ENCODE measurements at regions not wholly inside any gene's neighbourhood (a gene's known extent, or its start where the extent isn't known, plus 50 kb on each side); places are given as distances from the start of the nearest gene placed in this dataset.

GRCh38 chr13:97702614-97703013, 250.9 kb upstream of the IPO5 start:
- intact Hi-C loops (cut with micrococcal nuclease): no loop called here
- no peak for ATAC-seq
- no peak for DNase-seq

- ATAC-seq (no peak), DNase-seq (no peak)
- intact Hi-C loops (cut with micrococcal nuclease): no loop called here
Measured at GRCh38 chr13:97710797-97711196, 242.7 kb upstream of the IPO5 start.

- no peak for ATAC-seq
- DNase-seq: no peak
- intact Hi-C loops (cut with micrococcal nuclease): no loop called here
Measured at GRCh38 chr13:97712770-97713169, 240.7 kb upstream of the IPO5 start.

- intact Hi-C loops (cut with micrococcal nuclease): no loop called here
- DNase-seq: no peak
- ATAC-seq: no peak
Measured at GRCh38 chr13:97715763-97716162, 237.7 kb upstream of the IPO5 start.

GRCh38 chr13:97716746-97717145, 236.7 kb upstream of the IPO5 start:
- DNase-seq: no peak
- intact Hi-C loops (cut with micrococcal nuclease): no loop called here
- ATAC-seq: no peak

GRCh38 chr13:97719736-97720135, 233.7 kb upstream of the IPO5 start:
- intact Hi-C loops (cut with micrococcal nuclease): no loop called here
- no peak for ATAC-seq
- no peak for DNase-seq

GRCh38 chr13:97720896-97721295, 232.6 kb upstream of the IPO5 start:
- ATAC-seq (no peak), DNase-seq (no peak)
- intact Hi-C loops (cut with micrococcal nuclease): no loop called here

- ATAC-seq (no peak), DNase-seq (no peak)
- intact Hi-C loops (cut with micrococcal nuclease): no loop called here
Measured at GRCh38 chr13:97723655-97724054, 229.8 kb upstream of the IPO5 start.

- no peak for DNase-seq
- intact Hi-C loops (cut with micrococcal nuclease): no loop called here
- no peak for ATAC-seq
Measured at GRCh38 chr13:97724450-97724849, 229.0 kb upstream of the IPO5 start.

- ATAC-seq: peak; percentile 77
- intact Hi-C loops (cut with micrococcal nuclease): no loop called here
Measured at GRCh38 chr13:97726664-97727280, 226.7 kb upstream of the IPO5 start.

GRCh38 chr13:97727991-97728390, 225.5 kb upstream of the IPO5 start:
- ATAC-seq: no peak
- intact Hi-C loops (cut with micrococcal nuclease): no loop called here

More at GRCh38 chr13:97726664-97727280, 226.7 kb upstream of the IPO5 start:
- DNase-seq: no peak

GRCh38 chr13:97736436-97736835, 217.0 kb upstream of the IPO5 start:
- DNase-seq (no peak), ATAC-seq (no peak)
- intact Hi-C loops (cut with micrococcal nuclease): no loop called here

More at GRCh38 chr13:97727991-97728390, 225.5 kb upstream of the IPO5 start:
- no peak for DNase-seq

- intact Hi-C loops (cut with micrococcal nuclease): no loop called here
- no peak for DNase-seq
- ATAC-seq: peak; percentile 57
Measured at GRCh38 chr13:97742084-97742483, 211.4 kb upstream of the IPO5 start.

GRCh38 chr13:97743938-97744337, 209.5 kb upstream of the IPO5 start:
- intact Hi-C loops (cut with micrococcal nuclease): no loop called here
- no peak for DNase-seq
- ATAC-seq: peak; percentile 64

- no peak for ATAC-seq
- no peak for DNase-seq
- intact Hi-C loops (cut with micrococcal nuclease): no loop called here
Measured at GRCh38 chr13:97746649-97747048, 206.8 kb upstream of the IPO5 start.

GRCh38 chr13:97749174-97749573, 204.3 kb upstream of the IPO5 start:
- intact Hi-C loops (cut with micrococcal nuclease): no loop called here
- ATAC-seq (no peak), DNase-seq (no peak)

GRCh38 chr13:97751477-97751876, 202.0 kb upstream of the IPO5 start:
- intact Hi-C loops (cut with micrococcal nuclease): no loop called here

GRCh38 chr13:97752961-97753668, 200.4 kb upstream of the IPO5 start:
- DNase-seq (no peak), ATAC-seq (no peak)
- intact Hi-C loops (cut with micrococcal nuclease): no loop called here

More at GRCh38 chr13:97751477-97751876, 202.0 kb upstream of the IPO5 start:
- DNase-seq: no peak
- ATAC-seq: no peak

GRCh38 chr13:97753942-97754670, 199.4 kb upstream of the IPO5 start:
- ATAC-seq (no peak), DNase-seq (no peak)
- intact Hi-C loops (cut with micrococcal nuclease): no loop called here

- DNase-seq: peak; percentile 46
- intact Hi-C loops (cut with micrococcal nuclease): no loop called here
- peak; percentile 95 for ATAC-seq
Measured at GRCh38 chr13:97757807-97758206, 195.7 kb upstream of the IPO5 start.

All from left ventricle myocardium superior (tissue), 1 donor.